Neural progenitor cell (in vitro differentiated cells): ENCODE measurements at regions not wholly inside any gene's neighbourhood (a gene's known extent, or its start where the extent isn't known, plus 50 kb on each side); places are given as distances from the start of the nearest gene placed in this dataset.
"Not testable (repeated sequence)": the region's sequence is repeated elsewhere in the genome, so short reads cannot be mapped to it uniquely, and the experiment has no call there.

Source experiments
- DNase-seq: peaks from one replicate; pipeline ENCODE4 v3.0.0-alpha.2; 2016; ENCODE audit warnings: low spot score
- H2AFZ ChIP-seq: fragments of 200-600 bp; sonication (generic); replicated peaks from 2 replicates; pipeline ENCODE4 v1.6.1; 2016; ENCODE audit warnings: antibody characterized with exemption
- H3F3A ChIP-seq: fragments of 200-600 bp; sonication (generic); 2 replicates; pipeline ENCODE4 v1.6.1; 2016; ENCODE audit warnings: antibody characterized with exemption, low read depth
- H3K27ac ChIP-seq: fragments of 200-600 bp; sonication (generic); 2 replicates; pipeline ENCODE4 v1.5.1; 2016; ENCODE audit warnings: mild to moderate bottlenecking
- H3K27me3 ChIP-seq: fragments of 200-600 bp; sonication (generic); 2 replicates; pipeline ENCODE4 v1.6.1; 2016; ENCODE audit warnings: mild to moderate bottlenecking, moderate library complexity
- H3K36me3 ChIP-seq: fragments of 200-600 bp; sonication (generic); 2 replicates; pipeline ENCODE4 v1.5.1; 2016
- H3K4me1 ChIP-seq: fragments of 200-600 bp; sonication (generic); 2 replicates; pipeline ENCODE4 v1.6.1; 2016; ENCODE audit warnings: mixed run types
- H3K4me2 ChIP-seq: fragments of 200-600 bp; sonication (generic); 2 replicates; pipeline ENCODE4 v1.6.1; 2016
- H3K4me3 ChIP-seq: fragments of 200-600 bp; sonication (generic); 2 replicates; pipeline ENCODE4 v1.5.1; 2016
- H3K79me2 ChIP-seq: fragments of 200-600 bp; sonication (generic); 2 replicates; pipeline ENCODE4 v1.6.1; 2016; ENCODE audit warnings: low read depth
- H3K9ac ChIP-seq: fragments of 200-600 bp; sonication (generic); 2 replicates; pipeline ENCODE4 v1.6.1; 2016
- H3K9me3 ChIP-seq: fragments of 200-600 bp; sonication (generic); 2 replicates; pipeline ENCODE4 v1.5.1; 2016; ENCODE audit warnings: low read depth
- H4K20me1 ChIP-seq: fragments of 200-600 bp; sonication (generic); 2 replicates; pipeline ENCODE4 v1.6.1; 2016; ENCODE audit warnings: low read depth
- H3K27ac Mint-ChIP-seq: 3 replicates; pipeline ENCODE4 v1.8.0; 2021; ENCODE audit warnings: mixed read lengths
- H3K27me3 Mint-ChIP-seq: 2 replicates; pipeline ENCODE4 v1.8.0; 2022; ENCODE audit warnings: low read depth, mild to moderate bottlenecking, inconsistent platforms, moderate library complexity, mixed read lengths; ENCODE audit not compliant: insufficient read depth
- H3K36me3 Mint-ChIP-seq: 3 replicates; pipeline ENCODE4 v1.8.0; 2021; ENCODE audit warnings: mixed read lengths
- H3K4me1 Mint-ChIP-seq: 3 replicates; pipeline ENCODE4 v1.8.0; 2021; ENCODE audit warnings: mixed read lengths
- H3K4me3 Mint-ChIP-seq: 3 replicates; pipeline ENCODE4 v1.8.0; 2021; ENCODE audit warnings: mild to moderate bottlenecking, moderate library complexity, mixed read lengths
- H3K9me3 Mint-ChIP-seq: 3 replicates; pipeline ENCODE4 v1.8.0; 2020; ENCODE audit warnings: mixed read lengths
- CTCF ChIP-seq: fragments of 200-600 bp; sonication (generic); IDR thresholded peaks from 2 replicates; pipeline ENCODE4 v1.5.1; 2017; ENCODE audit warnings: antibody characterized with exemption, mild to moderate bottlenecking
- EZH2 ChIP-seq: fragments of 200-600 bp; sonication (generic); IDR thresholded peaks from 2 replicates; pipeline ENCODE4 v1.6.1; 2017; ENCODE audit warnings: antibody characterized with exemption, mild to moderate bottlenecking, moderate library complexity
- EZH2phosphoT487 ChIP-seq: fragments of 200-600 bp; sonication (generic); IDR thresholded peaks from 2 replicates; pipeline ENCODE4 v1.6.1; 2017; ENCODE audit warnings: antibody characterized with exemption

GRCh38 chr12:18828483-18828882 lies 90.6 kb downstream of the CAPZA3 start:
- Mint-ChIP-seq H3K9me3 (peaks cover 20% of the 10 kb centered on the region), H3K4me3 (no peak overlapping the region), H3K27me3 (no peaks in the 10 kb centered on the region), H3K4me1 (peaks cover 3% of the 10 kb centered on the region), H3K27ac (no peak overlapping the region), H3K36me3 (no peaks in the 10 kb centered on the region)
- Histone ChIP-seq H3F3A (no peaks in the 10 kb centered on the region), H3K27ac (no peak overlapping the region), H3K9ac (no peak overlapping the region), H3K79me2 (no peaks in the 10 kb centered on the region), H3K9me3 (no peaks in the 10 kb centered on the region), H3K4me1 (no peaks in the 10 kb centered on the region), H2AFZ (no peak overlapping the region), H4K20me1 (no peaks in the 10 kb centered on the region), H3K4me3 (no peak overlapping the region), H3K36me3 (peaks cover 5% of the 10 kb centered on the region), H3K4me2 (no peak overlapping the region), H3K27me3 (no peaks in the 10 kb centered on the region)
- TF ChIP-seq EZH2phosphoT487 (no peak), EZH2 (no peak)
- DNase-seq: no peak

- Histone ChIP-seq H3K9ac (no peak overlapping the region), H3F3A (no peaks in the 10 kb centered on the region), H4K20me1 (no peaks in the 10 kb centered on the region), H3K9me3 (no peaks in the 10 kb centered on the region), H3K36me3 (peaks cover 5% of the 10 kb centered on the region), H3K27ac (no peak overlapping the region), H2AFZ (no peak overlapping the region), H3K4me2 (no peak overlapping the region), H3K27me3 (no peaks in the 10 kb centered on the region), H3K4me1 (no peaks in the 10 kb centered on the region), H3K79me2 (no peaks in the 10 kb centered on the region), H3K4me3 (no peak overlapping the region)
- Mint-ChIP-seq H3K36me3 (no peaks in the 10 kb centered on the region), H3K4me3 (no peak overlapping the region), H3K9me3 (peaks cover 20% of the 10 kb centered on the region), H3K4me1 (peaks cover 3% of the 10 kb centered on the region), H3K27ac (no peak overlapping the region), H3K27me3 (no peaks in the 10 kb centered on the region)
- DNase-seq: no peak
- TF ChIP-seq EZH2phosphoT487 (no peak), CTCF (no peak), EZH2 (no peak)
These were observed 91.1 kb downstream of the CAPZA3 start for GRCh38 chr12:18828987-18829386.

GRCh38 chr12:18832932-18833331 lies 95.0 kb downstream of the CAPZA3 start:
- not testable (repeated sequence) for H3K9ac ChIP-seq, H3K4me1 ChIP-seq, H2AFZ ChIP-seq, H3K4me3 Mint-ChIP-seq, H3K27ac ChIP-seq, H3K36me3 Mint-ChIP-seq, H3K27ac Mint-ChIP-seq, H3K79me2 ChIP-seq, H3K4me1 Mint-ChIP-seq, H3K27me3 ChIP-seq, H3K36me3 ChIP-seq, H3F3A ChIP-seq, H3K9me3 ChIP-seq, DNase-seq, H4K20me1 ChIP-seq, H3K4me3 ChIP-seq, H3K4me2 ChIP-seq, H3K27me3 Mint-ChIP-seq
- H3K9me3 Mint-ChIP-seq: peaks cover 23% of the 10 kb centered on the region

GRCh38 chr12:18837025-18837424 lies 99.1 kb downstream of the CAPZA3 start:
- no peaks in the 10 kb centered on the region for H3K27me3 ChIP-seq
- H3K4me3 Mint-ChIP-seq: no peak overlapping the region
- no peak overlapping the region for H3K27ac ChIP-seq
- H4K20me1 ChIP-seq: no peaks in the 10 kb centered on the region
- peaks cover 2% of the 10 kb centered on the region for H3K27me3 Mint-ChIP-seq
- no peak for DNase-seq
- peaks cover 23% of the 10 kb centered on the region for H3K9me3 Mint-ChIP-seq
- no peak overlapping the region for H2AFZ ChIP-seq
- H3K4me2 ChIP-seq: no peak overlapping the region
- no peaks in the 10 kb centered on the region for H3K79me2 ChIP-seq
- H3K4me1 Mint-ChIP-seq: no peaks in the 10 kb centered on the region
- no peaks in the 10 kb centered on the region for H3F3A ChIP-seq
- H3K27ac Mint-ChIP-seq: no peak overlapping the region
- peaks cover 4% of the 10 kb centered on the region for H3K9me3 ChIP-seq
- H3K36me3 Mint-ChIP-seq: peaks cover 2% of the 10 kb centered on the region
- H3K9ac ChIP-seq: no peak overlapping the region
- no peak overlapping the region for H3K4me3 ChIP-seq
- no peaks in the 10 kb centered on the region for H3K36me3 ChIP-seq
- H3K4me1 ChIP-seq: no peaks in the 10 kb centered on the region
- TF ChIP-seq EZH2: no peak
- no peak for TF ChIP-seq EZH2phosphoT487
- no peak for TF ChIP-seq CTCF
